HCT116 (cell line): ENCODE measurements at regions not wholly inside any gene's neighbourhood (a gene's known extent, or its start where the extent isn't known, plus 50 kb on each side); places are given as distances from the start of the nearest gene placed in this dataset.

Experiments
- ATAC-seq: fragments of 200-7000 bp; cut with Tn5 transposase; 2 replicates; pipeline ENCODE4 v1.9.1; 2020; ENCODE audit warnings: mild to moderate bottlenecking, moderate library complexity
- BruUV-seq: library from RNA; stranded (reverse); fragments of 400-500 nt; replicated peaks from 2 replicates; lab custom pipeline; 2021; lab: Mats Ljungman, UMichigan
- CTCF ChIA-PET: fragments of 300-600 bp; sonication (Branson Sonifier 250); formaldehyde crosslinking; loops from one replicate; lab custom pipeline; 2021; ENCODE audit warnings: antibody characterized with exemption; lab: Charles Lee
- POLR2A ChIA-PET: fragments of 300-600, 350-600 bp; sonication (Branson Sonifier 250); formaldehyde crosslinking; loops from one replicate; lab custom pipeline; 2021; ENCODE audit warnings: antibody characterized with exemption; lab: Charles Lee
- RAD21 ChIA-PET, 2 experiments: fragments of 300-600 bp; sonication (Branson Sonifier 250); formaldehyde crosslinking; loops; one replicate each; lab custom pipeline; 2023; ENCODE audit warnings: low total read pairs in 2 of 2; ENCODE audit not compliant: uncharacterized antibody in 2 of 2, unreplicated experiment in 2 of 2, low non-redundant PET in 1 of 2; lab: Charles Lee
- DNase-seq: peaks from one replicate; pipeline ENCODE4 v3.0.0-alpha.2; 2010; ENCODE audit warnings: low read depth, low spot score
- H2AFZ ChIP-seq: fragments of 200-600 bp; shearing (Covaris generic), sonication (generic); 2 replicates; pipeline ENCODE4 v1.6.1; 2017; ENCODE audit warnings: low read depth, mixed run types, mixed read lengths, antibody characterized with exemption, low read length; ENCODE audit not compliant: poor library complexity, severe bottlenecking
- H3K27ac ChIP-seq: 2 replicates; pipeline ENCODE4 v1.5.1; 2012; ENCODE audit warnings: low read depth, low read length
- H3K27me3 ChIP-seq: fragments of 200-600 bp; sonication (generic); 2 replicates; pipeline ENCODE4 v1.6.1; 2016; ENCODE audit warnings: mixed run types, low read length, mixed read lengths; ENCODE audit not compliant: insufficient read depth
- H3K36me3 ChIP-seq, 2 experiments: fragments of 200-500 bp in 1 of 2; fragments of 200-600 bp in 1 of 2; sonication (Bioruptor generic) in 1 of 2; sonication (generic) in 1 of 2; 2 replicates each; pipeline versions ENCODE4 v1.5.1 to v1.6.1; 2014 to 2016; ENCODE audit warnings: low read length in 2 of 2, inconsistent platforms in 1 of 2, mixed read lengths in 1 of 2, mixed run types in 1 of 2; ENCODE audit not compliant: insufficient read depth in 2 of 2, control insufficient read depth in 1 of 2
- H3K4me1 ChIP-seq, 2 experiments: fragments of 200-600 bp in 1 of 2; sonication (generic) in 1 of 2; 2 replicates each; pipeline versions ENCODE4 v1.5.1 to v1.6.1; 2012 to 2017; ENCODE audit warnings: low read length in 2 of 2, inconsistent platforms in 1 of 2, mild to moderate bottlenecking in 1 of 2, mixed read lengths in 1 of 2, mixed run types in 1 of 2, moderate library complexity in 1 of 2; ENCODE audit not compliant: insufficient read depth in 2 of 2, control insufficient read depth in 1 of 2
- H3K4me2 ChIP-seq: fragments of 200-600 bp; sonication (generic); 2 replicates; pipeline ENCODE4 v1.6.1; 2017; ENCODE audit warnings: mixed run types, low read length, mixed read lengths
- H3K4me3 ChIP-seq, 2 experiments: fragments of 200-600 bp in 1 of 2; sonication (generic) in 1 of 2; replicated peaks in 1 of 2; 2 replicates each; pipeline ENCODE4 v1.5.1; 2011 to 2016; ENCODE audit warnings: low read length in 2 of 2, control low read depth in 1 of 2, low read depth in 1 of 2, mild to moderate bottlenecking in 1 of 2, mixed read lengths in 1 of 2, mixed run types in 1 of 2
- H3K79me2 ChIP-seq: fragments of 200-600 bp; sonication (generic); 2 replicates; pipeline ENCODE4 v1.6.1; 2017; ENCODE audit warnings: mild to moderate bottlenecking, mixed run types, low read length, moderate library complexity, mixed read lengths; ENCODE audit not compliant: insufficient read depth
- H3K9ac ChIP-seq: fragments of 200-600 bp; sonication (generic); 2 replicates; pipeline ENCODE4 v1.6.1; 2016; ENCODE audit warnings: low read length, mixed read lengths
- H3K9me2 ChIP-seq: fragments of 200-600 bp; sonication (generic), shearing (Covaris generic); 2 replicates; pipeline ENCODE4 v1.6.1; 2017; ENCODE audit warnings: mixed run types, mild to moderate bottlenecking, moderate library complexity; ENCODE audit not compliant: insufficient read depth
- H3K9me3 ChIP-seq, 2 experiments: fragments of 200-500 bp in 1 of 2; fragments of 200-600 bp in 1 of 2; sonication (Bioruptor generic) in 1 of 2; sonication (generic) in 1 of 2; 2 replicates each; pipeline ENCODE4 v1.6.1; 2014 to 2017; ENCODE audit warnings: low read length in 2 of 2, mixed read lengths in 2 of 2, inconsistent platforms in 1 of 2, low read depth in 1 of 2, mild to moderate bottlenecking in 1 of 2, mixed run types in 1 of 2, moderate library complexity in 1 of 2; ENCODE audit not compliant: control insufficient read depth in 1 of 2, insufficient read depth in 1 of 2
- H4K20me1 ChIP-seq: fragments of 200-600 bp; sonication (generic), shearing (Covaris generic); 2 replicates; pipeline ENCODE4 v1.6.1; 2017; ENCODE audit warnings: mixed run types, mild to moderate bottlenecking, moderate library complexity; ENCODE audit not compliant: insufficient read depth
- CBX3 ChIP-seq: IDR thresholded peaks from 2 replicates; pipeline ENCODE4 v1.6.1; 2012; ENCODE audit warnings: low read depth
- CTCF ChIP-seq, 3 experiments: fragments of 200-600 bp in 1 of 3; sonication (generic) in 1 of 3; IDR thresholded peaks in 2 of 3; conservative IDR thresholded peaks in 1 of 3; 2 replicates each; pipeline ENCODE4 v1.5.1; 2012 to 2017; ENCODE audit warnings: low read depth in 2 of 3, low read length in 2 of 3, antibody characterized with exemption in 1 of 3, borderline replicate concordance in 1 of 3, control low read depth in 1 of 3, mild to moderate bottlenecking in 1 of 3, mixed read lengths in 1 of 3, mixed run types in 1 of 3, moderate library complexity in 1 of 3; ENCODE audit not compliant: insufficient read depth in 1 of 3
- EGR1 ChIP-seq: IDR thresholded peaks from 2 replicates; pipeline ENCODE4 v1.6.1; 2012; ENCODE audit warnings: low read depth
- MAX ChIP-seq: IDR thresholded peaks from 2 replicates; pipeline ENCODE4 v1.6.1; 2012
- POLR2A ChIP-seq: IDR thresholded peaks from 2 replicates; pipeline ENCODE4 v1.7.0; 2011; ENCODE audit warnings: borderline replicate concordance; ENCODE audit not compliant: insufficient read depth, insufficient read length; ENCODE audit errors: extremely low read depth
- POLR2AphosphoS5 ChIP-seq: IDR thresholded peaks from 2 replicates; pipeline ENCODE4 v1.6.1; 2011; ENCODE audit warnings: mild to moderate bottlenecking, low read depth, low read length, moderate library complexity
- RAD21 ChIP-seq: IDR thresholded peaks from 2 replicates; pipeline ENCODE4 v1.6.1; 2012; ENCODE audit warnings: low read depth, mild to moderate bottlenecking
- REST ChIP-seq: IDR thresholded peaks from 2 replicates; pipeline ENCODE4 v1.6.1; 2012; ENCODE audit warnings: low read depth
- SP1 ChIP-seq: IDR thresholded peaks from 2 replicates; pipeline ENCODE4 v1.6.1; 2012; ENCODE audit warnings: low read depth
- TCF7L2 ChIP-seq: IDR thresholded peaks from 2 replicates; pipeline ENCODE4 v1.7.0; 2011; ENCODE audit warnings: borderline replicate concordance, inconsistent platforms; ENCODE audit not compliant: insufficient read depth, insufficient read length; ENCODE audit errors: extremely low read depth
- ZBTB33 ChIP-seq: IDR thresholded peaks from 2 replicates; pipeline ENCODE4 v1.6.1; 2011; ENCODE audit warnings: mild to moderate bottlenecking, low read length, moderate library complexity; ENCODE audit not compliant: insufficient replicate concordance; ENCODE audit errors: extremely low read depth
- intact Hi-C: fragments of 100-400 bp; cut with micrococcal nuclease; formaldehyde crosslinking; loops from 2 replicates; pipeline ENCODE4 v1.10.0; 2022

- RAD21 ChIA-PET = no interaction called here
- POLR2A ChIA-PET = no interaction called here
- Histone ChIP-seq H3K9me2 (no peaks in the 10 kb centered on the region), H3K27ac (no peak overlapping the region), H3K27me3 (no peaks in the 10 kb centered on the region), H4K20me1 (no peaks in the 10 kb centered on the region), H2AFZ (no peak overlapping the region), H3K36me3 (no peaks in the 10 kb centered on the region), H3K9me3 (no peaks in the 10 kb centered on the region), H3K9ac (no peak overlapping the region), H3K4me3 (no peak overlapping the region), H3K4me2 (no peak overlapping the region), H3K79me2 (no peaks in the 10 kb centered on the region), H3K4me1 (no peaks in the 10 kb centered on the region)
- CTCF ChIA-PET = no interaction called here
- BruUV-seq = no TSS peak
- no peak for TF ChIP-seq POLR2AphosphoS5
- TF ChIP-seq CBX3 = no peak
- TF ChIP-seq POLR2A = no peak
- TF ChIP-seq RAD21 = no peak
- DNase-seq (no peak), ATAC-seq (no peak)
- intact Hi-C loops = no loop called here
Observed at GRCh38 chr4:137707102-137707620, 174.9 kb upstream of the PCDH18 start.

- Histone ChIP-seq H3K9me3 (no peaks in the 10 kb centered on the region), H3K79me2 (no peaks in the 10 kb centered on the region), H4K20me1 (no peaks in the 10 kb centered on the region), H3K27ac (no peak overlapping the region), H3K4me1 (no peaks in the 10 kb centered on the region), H3K9ac (no peak overlapping the region), H3K4me3 (no peak overlapping the region), H3K36me3 (no peaks in the 10 kb centered on the region), H3K27me3 (no peaks in the 10 kb centered on the region), H3K4me2 (no peak overlapping the region), H3K9me2 (no peaks in the 10 kb centered on the region), H2AFZ (no peak overlapping the region)
- intact Hi-C loops = no loop called here
- no TSS peak for BruUV-seq
- no peak for TF ChIP-seq REST
- no peak for TF ChIP-seq POLR2A
- TF ChIP-seq RAD21 = no peak
- TF ChIP-seq SP1 = no peak
- TF ChIP-seq MAX = no peak
- TF ChIP-seq CTCF (IDR thresholded peaks at IDR 0.05 in 2 of 3, conservative IDR thresholded peaks at IDR 0.05 in 1 of 3; ENCODE audit: borderline replicate concordance in 1 of 3, insufficient read depth in 1 of 3, low read depth in 2 of 3, low read length in 2 of 3) = no peak
- no peak for TF ChIP-seq EGR1
- TF ChIP-seq TCF7L2 = no peak
- TF ChIP-seq ZBTB33 = no peak
- ChIA-PET RAD21 (no interaction called here), CTCF (no interaction called here), POLR2A (no interaction called here)
- ATAC-seq (no peak), DNase-seq (no peak)
Observed at GRCh38 chr4:137705171-137705783, 173.0 kb upstream of the PCDH18 start.
